ENCODE measurements at regions not wholly inside any gene's neighbourhood (a gene's known extent, or its start where the extent isn't known, plus 50 kb on each side); places are given as distances from the start of the nearest gene placed in this dataset.

DNA sequence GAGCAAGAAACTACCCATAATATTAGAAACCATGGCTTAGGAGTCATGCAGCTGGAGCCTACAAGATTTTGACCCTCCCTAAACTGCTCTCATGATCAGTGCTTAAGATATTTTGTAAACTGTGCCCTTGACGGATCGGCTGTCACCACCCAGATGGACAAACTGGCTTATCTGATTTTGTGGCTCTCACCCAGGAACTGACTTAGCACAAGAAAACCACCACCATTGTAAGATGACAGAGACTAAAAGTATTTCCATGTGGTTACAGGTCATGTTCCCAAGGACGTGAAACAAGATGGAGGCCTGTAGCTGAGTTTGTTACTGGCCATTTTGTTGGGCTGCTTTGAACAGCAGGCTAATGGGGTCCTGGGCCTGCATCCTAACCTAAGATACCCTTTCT lies 940.9 kb downstream of the OTOL1 start:
- Histone ChIP-seq H4K20me1 (ENCODE audit: insufficient read depth, low read length) (no peaks in the 10 kb centered on the region), H3K4me1 (ENCODE audit: low read length) (no peaks in the 10 kb centered on the region), H3K9ac (ENCODE audit: low read length) (no peak overlapping the region), H3K4me2 (ENCODE audit: low read length) (no peak overlapping the region), H3K27me3 (ENCODE audit: low read depth, low read length) (no peaks in the 10 kb centered on the region), H3K36me3 (replicated peaks; ENCODE audit: low read depth, low read length) (no peaks in the 10 kb centered on the region), H2AFZ (ENCODE audit: low read depth, low read length) (no peak overlapping the region), H3K9me3 (ENCODE audit: insufficient read depth, low read length) (no peaks in the 10 kb centered on the region), H3K4me3 (ENCODE audit: low read length) (no peak overlapping the region), H3K79me2 (ENCODE audit: low read length) (no peaks in the 10 kb centered on the region), H3K27ac (ENCODE audit: low read length) (no peak overlapping the region)
- TF ChIP-seq CTCF (IDR thresholded peaks at IDR 0.05; ENCODE audit: low read depth, low read length) (no peak), EZH2phosphoT487 (IDR thresholded peaks at IDR 0.05; ENCODE audit: low read depth) (no peak)

DNA sequence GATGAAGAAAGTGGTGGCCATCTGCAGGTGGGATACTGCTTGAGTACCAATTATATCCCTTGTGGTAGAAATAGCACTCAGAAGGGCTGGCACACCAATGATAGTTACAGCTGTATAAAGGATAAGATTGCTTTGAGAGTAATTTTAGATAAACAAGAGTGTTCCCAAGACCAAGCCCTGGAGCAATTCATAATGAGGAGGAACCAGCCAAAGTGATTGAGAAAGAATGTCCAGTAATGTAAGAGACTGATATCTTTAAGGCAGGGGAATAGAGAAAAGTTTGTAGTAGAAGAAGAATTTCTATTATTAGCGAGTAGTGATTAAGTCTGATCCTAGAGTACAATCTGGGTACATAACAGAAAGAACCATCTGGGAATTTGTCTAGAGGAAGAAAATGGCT lies 945.1 kb downstream of the OTOL1 start:
- no peak for TF ChIP-seq EZH2phosphoT487 (IDR thresholded peaks at IDR 0.05; ENCODE audit: low read depth)
- TF ChIP-seq CTCF (IDR thresholded peaks at IDR 0.05; ENCODE audit: low read depth, low read length): no peak
- Histone ChIP-seq H3K36me3 (replicated peaks; ENCODE audit: low read depth, low read length) (no peaks in the 10 kb centered on the region), H2AFZ (ENCODE audit: low read depth, low read length) (no peak overlapping the region)

DNA sequence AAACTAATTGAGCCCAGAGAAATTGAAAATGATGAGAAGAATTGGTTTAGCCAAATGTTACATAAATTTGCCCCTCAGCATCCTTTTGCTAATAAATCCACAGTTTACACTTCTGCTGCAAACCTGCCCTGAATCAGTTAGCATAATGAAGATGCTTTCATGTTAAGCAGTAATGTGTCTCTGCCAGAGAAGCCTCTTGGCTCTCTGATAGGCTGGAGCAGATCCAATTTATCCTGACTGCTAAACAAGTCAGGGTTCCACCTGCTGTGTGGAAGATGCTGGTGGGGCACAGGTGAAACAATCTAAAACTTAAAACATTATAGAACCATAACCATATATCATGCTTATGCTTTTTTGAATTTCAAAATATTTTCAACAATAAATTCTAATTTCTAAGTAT lies 946.8 kb downstream of the OTOL1 start:
- H4K20me1 ChIP-seq (ENCODE audit: insufficient read depth, low read length): no peaks in the 10 kb centered on the region
- no peaks in the 10 kb centered on the region for H3K4me1 ChIP-seq (ENCODE audit: low read length)
- no peak overlapping the region for H3K4me2 ChIP-seq (ENCODE audit: low read length)
- H2AFZ ChIP-seq (ENCODE audit: low read depth, low read length): no peak overlapping the region
- no peak overlapping the region for H3K4me3 ChIP-seq (ENCODE audit: low read length)
- TF ChIP-seq CTCF (IDR thresholded peaks at IDR 0.05; ENCODE audit: low read depth, low read length) (no peak), EZH2phosphoT487 (IDR thresholded peaks at IDR 0.05; ENCODE audit: low read depth) (no peak)
- H3K36me3 ChIP-seq (replicated peaks; ENCODE audit: low read depth, low read length): no peaks in the 10 kb centered on the region
- no peaks in the 10 kb centered on the region for H3K27me3 ChIP-seq (ENCODE audit: low read depth, low read length)
- H3K9me3 ChIP-seq (ENCODE audit: insufficient read depth, low read length): no peaks in the 10 kb centered on the region
- H3K79me2 ChIP-seq (ENCODE audit: low read length): no peaks in the 10 kb centered on the region
- H3K27ac ChIP-seq (ENCODE audit: low read length): no peak overlapping the region
- no peak overlapping the region for H3K9ac ChIP-seq (ENCODE audit: low read length)

More for the DNA sequence above, 945.1 kb downstream of the OTOL1 start:
- Histone ChIP-seq H3K4me1 (ENCODE audit: low read length) (no peaks in the 10 kb centered on the region), H3K27ac (ENCODE audit: low read length) (no peak overlapping the region), H3K79me2 (ENCODE audit: low read length) (no peaks in the 10 kb centered on the region), H3K4me3 (ENCODE audit: low read length) (no peak overlapping the region), H3K9me3 (ENCODE audit: insufficient read depth, low read length) (no peaks in the 10 kb centered on the region), H3K4me2 (ENCODE audit: low read length) (no peak overlapping the region), H4K20me1 (ENCODE audit: insufficient read depth, low read length) (no peaks in the 10 kb centered on the region), H3K27me3 (ENCODE audit: low read depth, low read length) (no peaks in the 10 kb centered on the region), H3K9ac (ENCODE audit: low read length) (no peak overlapping the region)

DNA sequence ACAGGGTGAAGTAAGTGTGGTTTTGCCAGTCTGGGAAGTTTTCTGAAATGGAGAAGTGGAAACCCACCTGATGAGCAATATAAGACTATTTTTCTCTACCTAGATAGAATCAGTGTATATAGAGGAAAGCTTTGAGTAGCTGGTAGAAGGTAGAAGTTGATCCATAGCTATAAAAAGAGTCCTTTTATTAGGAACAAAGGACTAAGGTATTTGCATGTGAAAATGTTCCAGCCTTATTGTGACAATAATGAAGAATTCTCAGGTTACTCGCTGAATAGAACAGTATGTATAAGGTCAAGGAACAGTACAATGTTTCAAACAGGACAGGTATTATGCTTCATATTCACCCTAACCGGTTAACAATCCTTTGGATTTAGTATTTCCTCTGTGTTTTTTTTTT lies 972.2 kb downstream of the OTOL1 start:
- no peak overlapping the region for H3K4me2 ChIP-seq (ENCODE audit: low read length)
- no peaks in the 10 kb centered on the region for H3K79me2 ChIP-seq (ENCODE audit: low read length)
- H4K20me1 ChIP-seq (ENCODE audit: insufficient read depth, low read length): no peaks in the 10 kb centered on the region
- H3K4me3 ChIP-seq (ENCODE audit: low read length): no peak overlapping the region
- H3K27ac ChIP-seq (ENCODE audit: low read length): no peak overlapping the region
- H3K27me3 ChIP-seq (ENCODE audit: low read depth, low read length): no peaks in the 10 kb centered on the region
- no peaks in the 10 kb centered on the region for H3K9me3 ChIP-seq (ENCODE audit: insufficient read depth, low read length)
- H2AFZ ChIP-seq (ENCODE audit: low read depth, low read length): no peak overlapping the region
- H3K4me1 ChIP-seq (ENCODE audit: low read length): no peaks in the 10 kb centered on the region
- TF ChIP-seq CTCF (IDR thresholded peaks at IDR 0.05; ENCODE audit: low read depth, low read length) (no peak), EZH2phosphoT487 (IDR thresholded peaks at IDR 0.05; ENCODE audit: low read depth) (no peak)
- no peaks in the 10 kb centered on the region for H3K36me3 ChIP-seq (replicated peaks; ENCODE audit: low read depth, low read length)
- H3K9ac ChIP-seq (ENCODE audit: low read length): no peak overlapping the region

Data from OCI-LY3 (cell line).